HepG2 (cell line): ENCODE measurements at regions not wholly inside any gene's neighbourhood (a gene's known extent, or its start where the extent isn't known, plus 50 kb on each side); places are given as distances from the start of the nearest gene placed in this dataset.

Source experiments
- ATAC-seq: fragments of 200-7000 bp; cut with Tn5 transposase; 3 replicates; pipeline ENCODE4 v1.9.1; 2020; ENCODE audit warnings: mild to moderate bottlenecking, moderate library complexity
- BruUV-seq: library from RNA; stranded (reverse); fragments of 400-500 nt; replicated peaks from 2 replicates; lab custom pipeline; 2021; lab: Mats Ljungman, UMichigan
- CTCF ChIA-PET: fragments of 300-600 bp; formaldehyde crosslinking; extraction: SDS; loops from one replicate; lab custom pipeline; 2021; ENCODE audit warnings: low total read pairs, inconsistent platforms, low intra/inter-chr PET ratio; lab: Yijun Ruan, JAX
- POLR2A ChIA-PET: fragments of 350-600 bp; sonication (Branson Sonifier 250); formaldehyde crosslinking; loops from one replicate; lab custom pipeline; 2020; ENCODE audit warnings: antibody characterized with exemption, inconsistent platforms; lab: Yijun Ruan, JAX
- DNase-seq: peaks from one replicate; pipeline ENCODE4 v3.0.0-alpha.2; 2015; ENCODE audit warnings: low spot score
- FAIRE-seq: peaks from 3 replicates; lab custom pipeline; 2011; peaks lifted over from hg19 to GRCh38; lab: Jason Lieb, UNC
- H2AFZ ChIP-seq: one replicate; pipeline ENCODE4 v1.6.1; 2011; ENCODE audit warnings: low read length, inconsistent platforms
- H3K27ac ChIP-seq: fragments of 300-600 bp; 3 replicates; pipeline ENCODE4 v1.8.0; 2011; ENCODE audit warnings: mixed run types, mild to moderate bottlenecking, mixed read lengths, low read length, inconsistent platforms; ENCODE audit not compliant: insufficient read depth; ENCODE audit errors: extremely low read length
- H3K27me3 ChIP-seq, 2 experiments: fragments of 200-600 bp in 1 of 2; 2 replicates in 1 of 2; 3 replicates in 1 of 2; pipeline versions ENCODE4 v1.6.0 to v1.8.0; 2011; ENCODE audit warnings: low read length in 2 of 2, mild to moderate bottlenecking in 2 of 2, moderate library complexity in 2 of 2, inconsistent platforms in 1 of 2; ENCODE audit not compliant: insufficient read depth in 2 of 2, control insufficient read depth in 1 of 2
- H3K36me3 ChIP-seq, 2 experiments: fragments of 200-600 bp in 1 of 2; replicated peaks in 1 of 2; 2 replicates in 1 of 2; 3 replicates in 1 of 2; pipeline versions ENCODE4 v1.5.1 to v1.8.0; 2011; ENCODE audit warnings: low read length in 2 of 2, inconsistent platforms in 1 of 2; ENCODE audit not compliant: insufficient read depth in 2 of 2, control insufficient read depth in 1 of 2
- H3K4me1 ChIP-seq: 2 replicates; pipeline ENCODE4 v1.5.1; 2012; ENCODE audit warnings: low read length, inconsistent platforms; ENCODE audit not compliant: insufficient read depth
- H3K4me2 ChIP-seq: 2 replicates; pipeline ENCODE4 v1.6.0; 2011; ENCODE audit warnings: low read depth, low read length, inconsistent platforms
- H3K4me3 ChIP-seq, 3 experiments: fragments of 200-600 bp in 1 of 3; sonication (generic), shearing (Covaris generic) in 1 of 3; replicated peaks in 1 of 3; 2 replicates each; pipeline ENCODE4 v1.5.1; 2011 to 2016; ENCODE audit warnings: low read length in 3 of 3, inconsistent platforms in 2 of 3, low read depth in 2 of 3, mild to moderate bottlenecking in 2 of 3, control low read depth in 1 of 3, mixed read lengths in 1 of 3; ENCODE audit not compliant: insufficient read depth in 1 of 3
- H3K79me2 ChIP-seq: one replicate; pipeline ENCODE4 v1.6.1; 2011; ENCODE audit warnings: low read length, inconsistent platforms; ENCODE audit not compliant: insufficient read depth
- H3K9ac ChIP-seq: 2 replicates; pipeline ENCODE4 v1.6.0; 2011; ENCODE audit warnings: mild to moderate bottlenecking, low read depth, low read length, inconsistent platforms; ENCODE audit not compliant: insufficient read depth
- H3K9me3 ChIP-seq: 2 replicates; pipeline ENCODE4 v1.5.1; 2012; ENCODE audit warnings: mild to moderate bottlenecking, low read length
- H4K20me1 ChIP-seq: 2 replicates; pipeline ENCODE4 v1.6.0; 2011; ENCODE audit warnings: inconsistent platforms, mild to moderate bottlenecking, low read length, moderate library complexity; ENCODE audit not compliant: insufficient read depth
- ARHGAP35 ChIP-seq: sonication (generic); formaldehyde crosslinking; IDR thresholded peaks from 2 replicates; pipeline ENCODE4 v1.9.0; 2022; ENCODE audit warnings: mild to moderate bottlenecking, inconsistent platforms, moderate library complexity, missing genetic modification reagents, borderline replicate concordance
- ATF4 ChIP-seq, 2 experiments: fragments of 450-650 bp in 1 of 2; sonication (generic) in 1 of 2; formaldehyde crosslinking; IDR thresholded peaks; 2 replicates each; pipeline versions ENCODE4 v1.5.0 to v1.8.0; 2020 to 2022; ENCODE audit warnings: mild to moderate bottlenecking in 1 of 2, missing genetic modification reagents in 1 of 2
- ATF7 ChIP-seq, 2 experiments: fragments of 450-650 bp in 1 of 2; sonication (generic) in 1 of 2; formaldehyde crosslinking in 1 of 2; IDR thresholded peaks; 2 replicates each; pipeline versions ENCODE4 v1.4.0 to v1.6.1; 2016 to 2020; ENCODE audit warnings: antibody characterized with exemption in 1 of 2, mild to moderate bottlenecking in 1 of 2, missing genetic modification reagents in 1 of 2
- MTERF4 ChIP-seq: sonication (generic); formaldehyde crosslinking; IDR thresholded peaks from 2 replicates; pipeline ENCODE4 v1.8.0; 2023; ENCODE audit warnings: mild to moderate bottlenecking, missing genetic modification reagents
- MYC ChIP-seq: sonication (generic); formaldehyde crosslinking; IDR thresholded peaks from 2 replicates; pipeline ENCODE4 v1.9.0; 2021; ENCODE audit warnings: missing genetic modification reagents, borderline replicate concordance
- RELA ChIP-seq: sonication (generic); formaldehyde crosslinking; IDR thresholded peaks from 2 replicates; pipeline ENCODE4 v1.4.0; 2020; ENCODE audit warnings: missing genetic modification reagents
- RORA ChIP-seq: sonication (generic); formaldehyde crosslinking; IDR thresholded peaks from 2 replicates; pipeline ENCODE4 v1.5.0; 2020; ENCODE audit warnings: mild to moderate bottlenecking, missing genetic modification reagents, moderate library complexity
- TFDP2 ChIP-seq: sonication (generic); formaldehyde crosslinking; IDR thresholded peaks from 2 replicates; pipeline ENCODE4 v1.4.0; 2020; ENCODE audit warnings: missing genetic modification reagents
- ZMAT5 ChIP-seq: sonication (generic); formaldehyde crosslinking; IDR thresholded peaks from 2 replicates; pipeline ENCODE4 v1.5.0; 2020; ENCODE audit warnings: mild to moderate bottlenecking, low read depth, missing genetic modification reagents, borderline replicate concordance
- ZNF142 ChIP-seq: sonication (generic); formaldehyde crosslinking; IDR thresholded peaks from 2 replicates; pipeline ENCODE4 v1.4.0; 2020; ENCODE audit warnings: missing genetic modification reagents
- ZNF143 ChIP-seq: sonication (generic); formaldehyde crosslinking; IDR thresholded peaks from 2 replicates; pipeline ENCODE4 v1.4.0; 2020; ENCODE audit warnings: missing genetic modification reagents
- ZNF333 ChIP-seq: sonication (generic); formaldehyde crosslinking; IDR thresholded peaks from 2 replicates; pipeline ENCODE4 v1.4.0; 2020; ENCODE audit warnings: mild to moderate bottlenecking, missing genetic modification reagents, borderline replicate concordance
- ZNF772 ChIP-seq: sonication (generic); formaldehyde crosslinking; IDR thresholded peaks from 2 replicates; pipeline ENCODE4 v1.5.0; 2020; ENCODE audit warnings: mild to moderate bottlenecking, missing genetic modification reagents
- ZNF773 ChIP-seq: sonication (generic); formaldehyde crosslinking; IDR thresholded peaks from 2 replicates; pipeline ENCODE4 v1.4.0; 2020; ENCODE audit warnings: missing genetic modification reagents, borderline replicate concordance
- WGBS: methylation state at CpG from one replicate; pipeline ENCODE4 v1.1.6; 2017; ENCODE audit warnings: low lambda C conversion rate; 5-methylcytosine and 5-hydroxymethylcytosine counted together
- in situ Hi-C: cut with HindIII; loops from 2 replicates; pipeline ENCODE4 v1.10.0; 2017; ENCODE audit warnings: low pct_unique_long_range_greater_than_20kb; ENCODE audit not compliant: extremely low pct_ligation_motif_present
- intact Hi-C: fragments of 100-400 bp; cut with micrococcal nuclease; formaldehyde crosslinking; loops from one replicate; pipeline ENCODE4 v1.10.0; 2022; ENCODE audit not compliant: unreplicated experiment

- Histone ChIP-seq H3K27me3 (peaks cover 0 to 6% of the 10 kb centered on the region in 2 experiments; a peak in 2 of 5 replicates), H3K27ac (no peak overlapping the region), H3K36me3 (no peaks in the 10 kb centered on the region), H3K4me2 (no peak overlapping the region), H3K4me1 (no peaks in the 10 kb centered on the region), H3K9ac (no peak overlapping the region), H3K9me3 (no peaks in the 10 kb centered on the region), H3K4me3 (no peak overlapping the region), H4K20me1 (no peaks in the 10 kb centered on the region), H3K79me2 (no peaks in the 10 kb centered on the region), H2AFZ (no peak overlapping the region)
- WGBS: 17% methylated on average over 15 of the region's 15 CpGs
- in situ Hi-C loops (no loop called here), intact Hi-C loops (no loop called here)
- FAIRE-seq (no peak), DNase-seq (no peak), ATAC-seq (no peak)
- CTCF ChIA-PET: no interaction called here
- TF ChIP-seq TFDP2 (CRISPR knock-in tag): no peak
- no peak for TF ChIP-seq RORA (CRISPR knock-in tag)
- TF ChIP-seq MYC (CRISPR knock-in tag): no peak
- TF ChIP-seq ATF7 (IDR thresholded peaks at IDR 0.05): no peak
- no peak for TF ChIP-seq ATF7 (CRISPR knock-in tag; IDR thresholded peaks at IDR 0.05)
- TF ChIP-seq ATF4 (CRISPR knock-in tag; IDR thresholded peaks at IDR 0.05): no peak
- TF ChIP-seq ZNF333 (CRISPR knock-in tag): no peak
- no peak for TF ChIP-seq ZNF143 (CRISPR knock-in tag)
- TF ChIP-seq ZNF142 (CRISPR knock-in tag): no peak
- TF ChIP-seq ARHGAP35 (CRISPR knock-in tag): no peak
- no peak for TF ChIP-seq MTERF4
- TF ChIP-seq RELA (CRISPR knock-in tag): no peak
- TF ChIP-seq ZMAT5 (CRISPR knock-in tag): no peak
- no peak for TF ChIP-seq ZNF772 (CRISPR knock-in tag)
- no peak for TF ChIP-seq ZNF773
- POLR2A ChIA-PET: no interaction called here
- BruUV-seq: no TSS peak
Measured at GRCh38 chr19:30320466-30320865, 51.7 kb upstream of the ZNF536 start.
